Smooth muscle cell (in vitro differentiated cells): ENCODE measurements at regions not wholly inside any gene's neighbourhood (a gene's known extent, or its start where the extent isn't known, plus 50 kb on each side); places are given as distances from the start of the nearest gene placed in this dataset.

Experiments used
- DNase-seq: peaks from one replicate; lab custom pipeline; 2025; ENCODE audit not compliant: unreplicated experiment; lab: John Stamatoyannopoulos, UW
- H2AFZ ChIP-seq: fragments of 200-600 bp; sonication (generic); 2 replicates; pipeline ENCODE4 v1.6.0; 2016; ENCODE audit warnings: antibody characterized with exemption, low read depth, mild to moderate bottlenecking
- H3F3A ChIP-seq: fragments of 200-600 bp; sonication (generic); 2 replicates; pipeline ENCODE4 v1.6.0; 2017; ENCODE audit warnings: antibody characterized with exemption, low read depth
- H3K27ac ChIP-seq: fragments of 200-600 bp; sonication (generic); 2 replicates; pipeline ENCODE4 v1.5.1; 2016; ENCODE audit warnings: low read depth, mild to moderate bottlenecking
- H3K27me3 ChIP-seq: fragments of 200-600 bp; sonication (generic); 2 replicates; pipeline ENCODE4 v1.6.1; 2016; ENCODE audit warnings: low read depth, mild to moderate bottlenecking
- H3K36me3 ChIP-seq: fragments of 200-600 bp; sonication (generic); 2 replicates; pipeline ENCODE4 v1.5.1; 2016; ENCODE audit warnings: low read depth
- H3K4me1 ChIP-seq: fragments of 200-600 bp; sonication (generic); 2 replicates; pipeline ENCODE4 v1.5.1; 2016; ENCODE audit warnings: low read depth
- H3K4me2 ChIP-seq: fragments of 200-600 bp; sonication (generic); 2 replicates; pipeline ENCODE4 v1.6.0; 2016; ENCODE audit warnings: mild to moderate bottlenecking
- H3K4me3 ChIP-seq: fragments of 200-600 bp; sonication (generic); 2 replicates; pipeline ENCODE4 v1.5.1; 2016; ENCODE audit warnings: mild to moderate bottlenecking
- H3K79me2 ChIP-seq: fragments of 200-600 bp; sonication (generic); 2 replicates; pipeline ENCODE4 v1.6.0; 2016; ENCODE audit warnings: low read depth, mild to moderate bottlenecking
- H3K9ac ChIP-seq: fragments of 200-600 bp; sonication (generic); 2 replicates; pipeline ENCODE4 v1.6.0; 2016; ENCODE audit warnings: low read depth
- H3K9me3 ChIP-seq: fragments of 200-600 bp; sonication (generic); replicated peaks from 2 replicates; pipeline ENCODE4 v1.5.1; 2016; ENCODE audit warnings: low read depth
- H4K20me1 ChIP-seq: fragments of 200-600 bp; sonication (generic); 2 replicates; pipeline ENCODE4 v1.6.0; 2016; ENCODE audit warnings: low read depth
- CTCF ChIP-seq: fragments of 200-600 bp; sonication (generic); IDR thresholded peaks from 2 replicates; pipeline ENCODE4 v1.5.1; 2017; ENCODE audit warnings: borderline replicate concordance, mild to moderate bottlenecking, antibody characterized with exemption; ENCODE audit not compliant: insufficient read depth, poor library complexity, severe bottlenecking
- WGBS: methylation state at CpG from one replicate; pipeline ENCODE4 v1.1.7; 2016; ENCODE audit warnings: low lambda C conversion rate; 5-methylcytosine and 5-hydroxymethylcytosine counted together

GRCh38 chr4:138734746-138735145 is 280.8 kb upstream of the NOCT start:
- DNase-seq = no peak
- H3K4me2 ChIP-seq = peak overlapping the region; percentile 74

GRCh38 chr4:138728566-138728965 is 287.0 kb upstream of the NOCT start:
- Histone ChIP-seq H3K4me3 (no peak overlapping the region), H4K20me1 (no peaks in the 10 kb centered on the region), H3K4me2 (no peak overlapping the region), H2AFZ (no peak overlapping the region), H3K9me3 (no peaks in the 10 kb centered on the region), H3K9ac (no peak overlapping the region), H3K79me2 (no peaks in the 10 kb centered on the region), H3K27ac (no peak overlapping the region), H3K36me3 (no peaks in the 10 kb centered on the region), H3K4me1 (peaks cover 12% of the 10 kb centered on the region), H3K27me3 (no peaks in the 10 kb centered on the region), H3F3A (no peaks in the 10 kb centered on the region)
- no peak for TF ChIP-seq CTCF
- 93% methylated on average over 3 of the region's 3 CpGs for WGBS
- DNase-seq = no peak

More at GRCh38 chr4:138734746-138735145, 280.8 kb upstream of the NOCT start:
- Histone ChIP-seq H3K27ac (peak overlapping the region; percentile 57), H3K9me3 (no peaks in the 10 kb centered on the region), H2AFZ (no peak overlapping the region), H3K27me3 (no peaks in the 10 kb centered on the region), H3K36me3 (no peaks in the 10 kb centered on the region), H3K9ac (no peak overlapping the region), H3K4me3 (no peak overlapping the region), H3F3A (no peaks in the 10 kb centered on the region), H4K20me1 (no peaks in the 10 kb centered on the region), H3K79me2 (no peaks in the 10 kb centered on the region), H3K4me1 (peaks cover 11% of the 10 kb centered on the region)
- WGBS = 40% methylated on average over 1 of the region's 1 CpG
- no peak for TF ChIP-seq CTCF

GRCh38 chr4:138727731-138728130 is 287.9 kb upstream of the NOCT start:
- no peaks in the 10 kb centered on the region for H3K9me3 ChIP-seq
- peaks cover 12% of the 10 kb centered on the region for H3K4me1 ChIP-seq
- no peaks in the 10 kb centered on the region for H3K79me2 ChIP-seq
- H3K27ac ChIP-seq = no peak overlapping the region
- no peak for TF ChIP-seq CTCF
- H3K36me3 ChIP-seq = no peaks in the 10 kb centered on the region
- 87% methylated on average over 3 of the region's 3 CpGs for WGBS
- no peak for DNase-seq
- H3K9ac ChIP-seq = no peak overlapping the region
- no peak overlapping the region for H3K4me2 ChIP-seq
- H4K20me1 ChIP-seq = no peaks in the 10 kb centered on the region
- no peaks in the 10 kb centered on the region for H3F3A ChIP-seq
- no peak overlapping the region for H2AFZ ChIP-seq
- H3K4me3 ChIP-seq = no peak overlapping the region
- peaks cover 6% of the 10 kb centered on the region for H3K27me3 ChIP-seq

GRCh38 chr4:138724530-138724929 is 291.1 kb upstream of the NOCT start:
- Histone ChIP-seq H4K20me1 (no peaks in the 10 kb centered on the region), H3K27me3 (peaks cover 6% of the 10 kb centered on the region), H3K27ac (no peak overlapping the region), H3K36me3 (no peaks in the 10 kb centered on the region), H2AFZ (no peak overlapping the region), H3K79me2 (no peaks in the 10 kb centered on the region), H3F3A (no peaks in the 10 kb centered on the region), H3K9ac (no peak overlapping the region), H3K4me3 (no peak overlapping the region), H3K4me2 (no peak overlapping the region), H3K9me3 (no peaks in the 10 kb centered on the region), H3K4me1 (peaks cover 12% of the 10 kb centered on the region)
- no peak for TF ChIP-seq CTCF
- no peak for DNase-seq
- 74% methylated on average over 4 of the region's 4 CpGs for WGBS
